HepG2 (cell line): ENCODE measurements at regions not wholly inside any gene's neighbourhood (a gene's known extent, or its start where the extent isn't known, plus 50 kb on each side); places are given as distances from the start of the nearest gene placed in this dataset.

ENCODE experiments used
- BHLHE40 ChIP-seq: IDR thresholded peaks from 2 replicates; pipeline ENCODE4 v1.6.1; 2011; ENCODE audit warnings: low read length, improper control_type of control experiment
- CREM ChIP-seq, 2 experiments: sonication (generic) in 1 of 2; formaldehyde crosslinking in 1 of 2; IDR thresholded peaks; 2 replicates each; pipeline versions ENCODE4 v1.4.0 to v1.6.1; 2016 to 2020; ENCODE audit warnings: antibody characterized with exemption in 1 of 2, mild to moderate bottlenecking in 1 of 2, missing genetic modification reagents in 1 of 2
- JUN ChIP-seq: sonication (generic); formaldehyde crosslinking; IDR thresholded peaks from 2 replicates; pipeline ENCODE4 v1.4.0; 2020; ENCODE audit warnings: mild to moderate bottlenecking, missing genetic modification reagents
- KDM1A ChIP-seq: IDR thresholded peaks from 2 replicates; pipeline ENCODE4 v1.6.1; 2016; ENCODE audit warnings: missing compliant biosample characterization
- MAFF ChIP-seq: IDR thresholded peaks from 2 replicates; pipeline ENCODE4 v1.6.1; 2011; ENCODE audit warnings: low read depth, low read length, improper control_type of control experiment
- MAFG ChIP-seq: sonication (generic); formaldehyde crosslinking; IDR thresholded peaks from 2 replicates; pipeline ENCODE4 v1.5.1; 2020; ENCODE audit warnings: mild to moderate bottlenecking, missing genetic modification reagents
- SIN3A ChIP-seq: IDR thresholded peaks from 2 replicates; pipeline ENCODE4 v1.6.1; 2011; ENCODE audit warnings: low read depth, mild to moderate bottlenecking, control low read depth, low read length, borderline replicate concordance
- SUZ12 ChIP-seq: fragments of 150-350 bp; IDR thresholded peaks from 2 replicates; pipeline ENCODE4 v1.6.1; 2014; ENCODE audit warnings: low read depth, low read length
- TAF15 ChIP-seq: fragments of 200-400 bp; formaldehyde crosslinking; IDR thresholded peaks from one replicate; pipeline ENCODE4 v1.6.1; 2018; ENCODE audit warnings: mild to moderate bottlenecking, low read depth, low read length; ENCODE audit not compliant: poor library complexity, severe bottlenecking
- ZSCAN12 ChIP-seq: sonication (generic); formaldehyde crosslinking; IDR thresholded peaks from 2 replicates; pipeline ENCODE4 v1.9.0; 2021; ENCODE audit warnings: mild to moderate bottlenecking, missing genetic modification reagents
- TF ChIP-seq, protein P1 (sequence below): sonication (generic); formaldehyde crosslinking; IDR thresholded peaks from 2 replicates; pipeline ENCODE4 v1.5.0; 2020; ENCODE audit warnings: mild to moderate bottlenecking, missing genetic modification reagents, moderate library complexity
- TF ChIP-seq, protein P2 (sequence below): sonication (generic); formaldehyde crosslinking; IDR thresholded peaks from 2 replicates; pipeline ENCODE4 v1.8.1; 2022; ENCODE audit warnings: mild to moderate bottlenecking, missing genetic modification reagents

DNA sequence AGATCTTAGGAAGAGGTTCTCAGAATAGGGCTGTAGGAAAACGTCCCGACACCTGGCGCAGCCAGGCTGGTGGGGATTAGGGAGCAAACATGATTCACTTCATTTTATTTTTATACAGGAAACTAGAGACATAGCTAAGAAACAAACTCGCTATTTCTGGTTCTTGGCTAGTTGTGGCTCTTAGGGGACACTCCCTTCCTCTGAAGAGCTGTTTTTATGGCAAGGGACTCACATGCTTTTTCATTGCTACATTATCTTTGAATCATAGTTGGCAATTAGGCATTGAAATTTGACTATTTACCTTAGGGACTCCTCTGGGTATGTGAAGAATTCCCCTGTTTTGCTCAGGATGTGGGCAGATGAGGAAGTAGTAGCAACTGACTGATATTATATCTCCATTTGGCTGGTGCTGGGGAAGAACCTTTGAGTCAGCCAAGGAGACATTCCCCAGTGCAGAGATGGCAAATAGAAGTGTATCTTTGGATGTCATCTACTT is 174.5 kb downstream of the SMIM20 start:
- no peak for TF ChIP-seq KDM1A (CRISPR knock-in tag)
- TF ChIP-seq, protein P1, sequence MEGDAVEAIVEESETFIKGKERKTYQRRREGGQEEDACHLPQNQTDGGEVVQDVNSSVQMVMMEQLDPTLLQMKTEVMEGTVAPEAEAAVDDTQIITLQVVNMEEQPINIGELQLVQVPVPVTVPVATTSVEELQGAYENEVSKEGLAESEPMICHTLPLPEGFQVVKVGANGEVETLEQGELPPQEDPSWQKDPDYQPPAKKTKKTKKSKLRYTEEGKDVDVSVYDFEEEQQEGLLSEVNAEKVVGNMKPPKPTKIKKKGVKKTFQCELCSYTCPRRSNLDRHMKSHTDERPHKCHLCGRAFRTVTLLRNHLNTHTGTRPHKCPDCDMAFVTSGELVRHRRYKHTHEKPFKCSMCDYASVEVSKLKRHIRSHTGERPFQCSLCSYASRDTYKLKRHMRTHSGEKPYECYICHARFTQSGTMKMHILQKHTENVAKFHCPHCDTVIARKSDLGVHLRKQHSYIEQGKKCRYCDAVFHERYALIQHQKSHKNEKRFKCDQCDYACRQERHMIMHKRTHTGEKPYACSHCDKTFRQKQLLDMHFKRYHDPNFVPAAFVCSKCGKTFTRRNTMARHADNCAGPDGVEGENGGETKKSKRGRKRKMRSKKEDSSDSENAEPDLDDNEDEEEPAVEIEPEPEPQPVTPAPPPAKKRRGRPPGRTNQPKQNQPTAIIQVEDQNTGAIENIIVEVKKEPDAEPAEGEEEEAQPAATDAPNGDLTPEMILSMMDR (CRISPR knock-in tag) = no peak
- no peak for TF ChIP-seq ZSCAN12 (CRISPR knock-in tag)
- TF ChIP-seq BHLHE40 = no peak
- no peak for TF ChIP-seq MAFF
- TF ChIP-seq CREM (IDR thresholded peaks at IDR 0.05) = no peak
- TF ChIP-seq CREM (CRISPR knock-in tag; IDR thresholded peaks at IDR 0.05) = no peak
- no peak for TF ChIP-seq SUZ12
- TF ChIP-seq SIN3A = no peak
- TF ChIP-seq, protein P2, sequence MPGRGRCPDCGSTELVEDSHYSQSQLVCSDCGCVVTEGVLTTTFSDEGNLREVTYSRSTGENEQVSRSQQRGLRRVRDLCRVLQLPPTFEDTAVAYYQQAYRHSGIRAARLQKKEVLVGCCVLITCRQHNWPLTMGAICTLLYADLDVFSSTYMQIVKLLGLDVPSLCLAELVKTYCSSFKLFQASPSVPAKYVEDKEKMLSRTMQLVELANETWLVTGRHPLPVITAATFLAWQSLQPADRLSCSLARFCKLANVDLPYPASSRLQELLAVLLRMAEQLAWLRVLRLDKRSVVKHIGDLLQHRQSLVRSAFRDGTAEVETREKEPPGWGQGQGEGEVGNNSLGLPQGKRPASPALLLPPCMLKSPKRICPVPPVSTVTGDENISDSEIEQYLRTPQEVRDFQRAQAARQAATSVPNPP (CRISPR knock-in tag) = no peak
- TF ChIP-seq JUN = no peak
- no peak for TF ChIP-seq MAFG
- TF ChIP-seq TAF15 = no peak
